LNCaP clone FGC (cell line): ENCODE measurements at regions not wholly inside any gene's neighbourhood (a gene's known extent, or its start where the extent isn't known, plus 50 kb on each side); places are given as distances from the start of the nearest gene placed in this dataset.

Source experiments
- DNase-seq: peaks from one replicate; pipeline ENCODE4 v3.0.0-alpha.2; 2011; ENCODE audit warnings: low read depth
- H3K4me3 ChIP-seq: 2 replicates; pipeline ENCODE4 v1.5.1; 2011; ENCODE audit warnings: mild to moderate bottlenecking, low read depth, low read length, control low read depth
- TF ChIP-seq, protein P1 (sequence below): IDR thresholded peaks from 2 replicates; pipeline ENCODE4 v1.5.1; 2012; ENCODE audit warnings: mild to moderate bottlenecking; ENCODE audit not compliant: control insufficient read depth, insufficient read depth; ENCODE audit errors: extremely low read depth

DNA sequence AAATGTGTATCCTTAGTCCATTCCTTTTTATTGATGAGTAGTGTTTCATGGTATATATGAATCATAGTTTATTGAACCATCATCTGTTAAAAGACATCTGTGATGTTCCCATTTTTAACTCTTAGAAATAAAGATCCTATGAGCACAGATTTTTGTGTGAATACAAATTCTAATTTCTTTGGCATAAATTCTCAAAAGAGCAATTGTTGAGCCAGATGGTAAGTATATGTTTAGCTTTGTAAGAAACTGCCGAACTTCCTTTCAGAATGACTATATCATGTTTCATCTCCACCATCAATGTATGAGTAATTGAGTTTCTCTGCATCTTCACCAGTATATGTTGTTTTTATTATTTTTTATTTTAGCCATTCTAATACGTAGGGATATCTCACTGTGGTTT is 526.4 kb downstream of the CDH10 start:
- H3K4me3 ChIP-seq = no peak overlapping the region
- no peak for DNase-seq
- TF ChIP-seq, protein P1, sequence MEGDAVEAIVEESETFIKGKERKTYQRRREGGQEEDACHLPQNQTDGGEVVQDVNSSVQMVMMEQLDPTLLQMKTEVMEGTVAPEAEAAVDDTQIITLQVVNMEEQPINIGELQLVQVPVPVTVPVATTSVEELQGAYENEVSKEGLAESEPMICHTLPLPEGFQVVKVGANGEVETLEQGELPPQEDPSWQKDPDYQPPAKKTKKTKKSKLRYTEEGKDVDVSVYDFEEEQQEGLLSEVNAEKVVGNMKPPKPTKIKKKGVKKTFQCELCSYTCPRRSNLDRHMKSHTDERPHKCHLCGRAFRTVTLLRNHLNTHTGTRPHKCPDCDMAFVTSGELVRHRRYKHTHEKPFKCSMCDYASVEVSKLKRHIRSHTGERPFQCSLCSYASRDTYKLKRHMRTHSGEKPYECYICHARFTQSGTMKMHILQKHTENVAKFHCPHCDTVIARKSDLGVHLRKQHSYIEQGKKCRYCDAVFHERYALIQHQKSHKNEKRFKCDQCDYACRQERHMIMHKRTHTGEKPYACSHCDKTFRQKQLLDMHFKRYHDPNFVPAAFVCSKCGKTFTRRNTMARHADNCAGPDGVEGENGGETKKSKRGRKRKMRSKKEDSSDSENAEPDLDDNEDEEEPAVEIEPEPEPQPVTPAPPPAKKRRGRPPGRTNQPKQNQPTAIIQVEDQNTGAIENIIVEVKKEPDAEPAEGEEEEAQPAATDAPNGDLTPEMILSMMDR = no peak

GRCh38 chr5:24135536-24135935 is 509.2 kb downstream of the CDH10 start:
- TF ChIP-seq, protein P1 = no peak
- no peak overlapping the region for H3K4me3 ChIP-seq
- DNase-seq = no peak

GRCh38 chr5:24141046-24141445 is 503.7 kb downstream of the CDH10 start:
- DNase-seq = no peak
- H3K4me3 ChIP-seq = no peak overlapping the region
- TF ChIP-seq, protein P1 = no peak

DNA sequence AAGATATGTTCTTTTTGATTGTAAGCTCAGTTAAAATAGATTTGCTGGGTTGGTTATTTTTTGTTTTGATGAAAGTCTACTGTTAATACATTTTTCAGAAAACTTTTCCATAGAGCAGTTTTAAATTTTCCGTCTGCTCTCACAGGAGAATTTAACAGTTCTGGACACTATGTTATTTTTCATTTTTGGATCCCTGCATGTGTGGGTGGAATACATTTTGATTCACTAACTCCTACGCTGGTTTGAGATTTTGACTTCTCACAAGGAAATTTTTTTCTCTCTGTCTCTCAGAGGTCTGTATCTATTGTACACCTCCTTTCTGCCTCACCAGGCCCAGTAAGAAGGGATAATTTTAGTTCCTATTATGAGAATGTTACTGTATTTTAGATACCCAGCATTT is 502.4 kb downstream of the CDH10 start:
- DNase-seq = no peak
- TF ChIP-seq, protein P1 = no peak
- no peak overlapping the region for H3K4me3 ChIP-seq

DNA sequence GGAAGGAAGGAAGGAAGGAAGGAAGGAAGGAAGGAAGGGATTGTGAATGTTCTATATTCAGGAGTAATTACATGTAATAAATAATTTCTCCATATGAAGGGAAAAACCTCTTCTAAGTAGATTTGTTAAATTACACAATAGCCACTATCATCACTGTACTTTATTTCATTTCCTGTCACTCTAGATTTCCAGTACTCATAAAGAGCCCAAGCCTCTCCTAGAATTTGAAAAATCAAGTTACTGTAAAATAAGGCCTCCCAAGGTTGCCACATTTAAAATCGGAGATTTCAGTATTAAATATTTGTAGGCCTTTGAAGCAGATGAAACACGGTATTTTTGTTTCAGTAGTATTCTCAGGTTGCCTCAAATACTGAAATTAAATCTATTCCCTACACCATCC is 499.0 kb downstream of the CDH10 start:
- DNase-seq = no peak
- TF ChIP-seq, protein P1 = no peak
- no peak overlapping the region for H3K4me3 ChIP-seq

DNA sequence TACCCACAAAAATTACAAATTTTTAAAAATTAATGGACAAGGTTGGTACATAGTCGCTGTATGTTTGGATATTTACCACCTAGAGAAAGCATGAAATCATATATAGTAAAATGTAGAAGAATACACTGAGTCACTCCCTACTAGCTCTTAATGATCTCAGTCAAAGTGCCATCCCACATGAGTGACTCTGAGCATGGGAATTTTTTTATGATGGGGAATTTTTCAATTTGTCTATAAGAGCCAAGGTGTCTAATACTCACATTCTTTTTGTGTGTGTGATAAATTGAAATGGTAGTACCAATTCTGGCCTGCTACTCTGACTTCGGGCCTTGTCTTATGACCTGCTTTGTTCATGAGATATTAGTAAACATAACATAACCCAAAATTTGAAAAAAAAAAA is 483.2 kb downstream of the CDH10 start:
- H3K4me3 ChIP-seq = no peak overlapping the region
- TF ChIP-seq, protein P1 = no peak
- DNase-seq = no peak

DNA sequence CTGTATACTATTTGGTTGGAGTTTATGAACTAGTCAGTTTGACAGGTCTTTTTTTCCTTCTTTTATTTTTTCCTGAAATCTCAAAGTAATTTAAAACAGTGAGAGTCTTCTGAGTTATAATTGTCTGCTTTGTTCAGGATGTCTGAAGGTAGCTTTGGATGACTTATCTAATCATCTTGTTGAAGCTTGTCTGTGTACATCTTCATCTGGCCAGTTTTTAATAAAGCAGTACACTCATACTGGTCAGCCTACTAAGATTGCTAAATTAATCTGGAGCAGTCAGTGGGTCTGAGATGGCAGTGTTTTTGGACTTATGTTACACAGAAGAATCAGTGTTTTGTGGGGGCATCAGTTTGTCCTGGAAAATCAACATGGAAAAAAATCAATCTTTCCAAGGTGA is 482.4 kb downstream of the CDH10 start:
- no peak overlapping the region for H3K4me3 ChIP-seq
- no peak for DNase-seq
- TF ChIP-seq, protein P1 = no peak
